SK-N-MC (cell line): ENCODE measurements at regions not wholly inside any gene's neighbourhood (a gene's known extent, or its start where the extent isn't known, plus 50 kb on each side); places are given as distances from the start of the nearest gene placed in this dataset.

Experiments
- DNase-seq: peaks from one replicate; pipeline ENCODE4 v3.0.0-alpha.2; 2011; ENCODE audit warnings: low read depth, low spot score
- H3K27ac ChIP-seq: fragments of 200-600 bp; sonication (generic); 2 replicates; pipeline ENCODE4 v1.5.1; 2016; ENCODE audit warnings: mixed run types
- H3K36me3 ChIP-seq: fragments of 200-600 bp; sonication (generic); 2 replicates; pipeline ENCODE4 v1.6.1; 2017; ENCODE audit warnings: antibody characterized with exemption, low read length, mixed read lengths; ENCODE audit not compliant: insufficient read depth
- H3K4me3 ChIP-seq: fragments of 200-600 bp; sonication (generic); 2 replicates; pipeline ENCODE4 v1.5.1; 2016
- H3K9ac ChIP-seq: fragments of 200-600 bp; sonication (generic); 2 replicates; pipeline ENCODE4 v1.8.0; 2017; ENCODE audit warnings: mixed run types, mixed read lengths; ENCODE audit not compliant: insufficient read length
- H3K9me3 ChIP-seq: fragments of 200-600 bp; sonication (generic); 2 replicates; pipeline ENCODE4 v1.6.1; 2017; ENCODE audit warnings: low read depth, mild to moderate bottlenecking, antibody characterized with exemption, low read length, moderate library complexity, mixed read lengths
- EZH2 ChIP-seq: fragments of 200-600 bp; sonication (generic); IDR thresholded peaks from one replicate; pipeline ENCODE4 v1.6.1; 2017; ENCODE audit warnings: antibody characterized with exemption
- FOXP2 ChIP-seq: optimal IDR thresholded peaks from 2 replicates; pipeline ENCODE3; 2011; ENCODE audit warnings: mild to moderate bottlenecking, moderate library complexity; ENCODE audit not compliant: insufficient read depth; ENCODE audit errors: extremely low read length, control extremely low read depth
- POLR2AphosphoS5 ChIP-seq: IDR thresholded peaks from 2 replicates; pipeline ENCODE4 v1.6.1; 2012; ENCODE audit warnings: mild to moderate bottlenecking, low read depth, low read length, borderline replicate concordance

DNA sequence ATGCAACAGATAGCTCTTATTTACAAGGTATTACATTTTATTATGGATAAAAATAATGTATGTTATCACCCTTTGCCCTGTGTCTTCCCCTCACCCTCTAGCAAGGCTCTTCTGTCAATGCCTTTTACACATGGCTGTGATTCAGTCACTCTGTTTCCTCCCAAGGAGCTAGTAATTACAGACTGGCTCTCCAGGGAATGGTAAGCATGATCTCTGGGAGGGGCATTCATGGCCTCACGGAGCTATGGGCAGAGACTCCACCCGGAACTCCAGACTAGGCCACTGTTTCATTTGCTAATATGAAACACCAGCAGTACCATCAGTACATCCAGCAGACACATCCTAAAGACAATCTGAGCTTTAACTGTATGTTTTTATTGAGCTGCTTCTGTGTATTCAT, 410.9 kb upstream of the CYRIA start:
- H3K9ac ChIP-seq = no peak overlapping the region
- DNase-seq = no peak
- H3K4me3 ChIP-seq = no peak overlapping the region
- H3K36me3 ChIP-seq = no peaks in the 10 kb centered on the region
- no peak for TF ChIP-seq EZH2
- TF ChIP-seq POLR2AphosphoS5 = no peak
- TF ChIP-seq FOXP2 = no peak
- H3K9me3 ChIP-seq = no peaks in the 10 kb centered on the region
- no peak overlapping the region for H3K27ac ChIP-seq

DNA sequence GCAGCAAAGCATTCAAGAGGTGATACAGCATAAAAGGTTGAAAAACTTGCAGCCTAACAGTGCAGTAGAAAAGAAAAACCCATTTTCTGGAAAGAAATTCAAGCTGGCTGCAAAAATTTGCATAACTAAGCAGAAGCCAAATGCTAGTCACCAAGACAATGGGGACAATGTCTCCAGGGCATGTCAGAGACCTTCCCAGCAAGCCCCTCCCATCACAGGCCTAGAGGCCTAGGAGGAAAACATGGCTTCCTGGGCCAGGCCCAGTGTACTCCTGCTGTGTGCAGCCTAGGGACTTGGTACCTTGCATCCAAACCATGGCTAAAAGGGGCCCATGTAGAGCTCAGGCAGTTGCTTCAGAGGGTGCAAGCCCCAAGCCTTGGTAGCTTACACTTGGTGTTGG, 405.1 kb upstream of the CYRIA start:
- Histone ChIP-seq H3K9ac (no peak overlapping the region), H3K36me3 (no peaks in the 10 kb centered on the region), H3K9me3 (no peaks in the 10 kb centered on the region), H3K27ac (no peak overlapping the region), H3K4me3 (no peak overlapping the region)
- DNase-seq = no peak
- TF ChIP-seq POLR2AphosphoS5 (no peak), FOXP2 (no peak), EZH2 (no peak)

GRCh38 chr2:17069564-17069963, 403.9 kb upstream of the CYRIA start:
- Histone ChIP-seq H3K36me3 (no peaks in the 10 kb centered on the region), H3K4me3 (no peak overlapping the region), H3K9ac (no peak overlapping the region), H3K9me3 (no peaks in the 10 kb centered on the region), H3K27ac (no peak overlapping the region)
- TF ChIP-seq EZH2 (no peak), POLR2AphosphoS5 (no peak), FOXP2 (no peak)
- DNase-seq = no peak

- Histone ChIP-seq H3K9ac (no peak overlapping the region), H3K4me3 (no peak overlapping the region), H3K9me3 (no peaks in the 10 kb centered on the region), H3K27ac (no peak overlapping the region), H3K36me3 (no peaks in the 10 kb centered on the region)
- DNase-seq = no peak
- TF ChIP-seq EZH2 (no peak), POLR2AphosphoS5 (no peak), FOXP2 (no peak)
Observed at GRCh38 chr2:17068021-17068420, 402.4 kb upstream of the CYRIA start.

DNA sequence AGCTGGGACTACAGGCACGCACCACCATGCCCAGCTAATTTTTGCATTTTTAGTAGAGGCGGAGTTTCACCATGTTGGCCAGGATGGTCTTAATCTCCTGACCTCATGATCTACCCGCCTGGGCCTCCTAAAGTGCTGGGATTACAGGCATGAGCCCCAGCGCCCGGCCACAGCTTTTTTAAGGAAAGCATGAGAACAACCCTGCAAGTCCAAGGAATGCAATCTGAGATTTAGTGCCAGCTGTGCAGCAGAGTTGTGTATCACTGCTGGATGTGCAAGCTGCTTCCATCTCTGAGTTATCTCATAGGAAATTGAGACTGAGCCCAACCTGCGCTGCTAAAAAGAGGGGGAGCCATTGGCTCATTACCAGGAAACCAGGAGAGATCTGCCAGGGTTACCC, 399.9 kb upstream of the CYRIA start:
- TF ChIP-seq POLR2AphosphoS5 (no peak), EZH2 (no peak), FOXP2 (no peak)
- Histone ChIP-seq H3K9me3 (no peaks in the 10 kb centered on the region), H3K4me3 (no peak overlapping the region), H3K27ac (no peak overlapping the region), H3K36me3 (no peaks in the 10 kb centered on the region), H3K9ac (no peak overlapping the region)
- no peak for DNase-seq

- Histone ChIP-seq H3K27ac (no peak overlapping the region), H3K9ac (no peak overlapping the region), H3K4me3 (no peak overlapping the region), H3K36me3 (no peaks in the 10 kb centered on the region), H3K9me3 (no peaks in the 10 kb centered on the region)
- TF ChIP-seq FOXP2 (no peak), POLR2AphosphoS5 (no peak), EZH2 (no peak)
- no peak for DNase-seq
Observed at GRCh38 chr2:17061028-17061427, 395.4 kb upstream of the CYRIA start.

GRCh38 chr2:17059458-17059857, 393.8 kb upstream of the CYRIA start:
- TF ChIP-seq POLR2AphosphoS5 = no peak
- no peak for TF ChIP-seq EZH2
- no peak for TF ChIP-seq FOXP2
- no peak overlapping the region for H3K9ac ChIP-seq

DNA sequence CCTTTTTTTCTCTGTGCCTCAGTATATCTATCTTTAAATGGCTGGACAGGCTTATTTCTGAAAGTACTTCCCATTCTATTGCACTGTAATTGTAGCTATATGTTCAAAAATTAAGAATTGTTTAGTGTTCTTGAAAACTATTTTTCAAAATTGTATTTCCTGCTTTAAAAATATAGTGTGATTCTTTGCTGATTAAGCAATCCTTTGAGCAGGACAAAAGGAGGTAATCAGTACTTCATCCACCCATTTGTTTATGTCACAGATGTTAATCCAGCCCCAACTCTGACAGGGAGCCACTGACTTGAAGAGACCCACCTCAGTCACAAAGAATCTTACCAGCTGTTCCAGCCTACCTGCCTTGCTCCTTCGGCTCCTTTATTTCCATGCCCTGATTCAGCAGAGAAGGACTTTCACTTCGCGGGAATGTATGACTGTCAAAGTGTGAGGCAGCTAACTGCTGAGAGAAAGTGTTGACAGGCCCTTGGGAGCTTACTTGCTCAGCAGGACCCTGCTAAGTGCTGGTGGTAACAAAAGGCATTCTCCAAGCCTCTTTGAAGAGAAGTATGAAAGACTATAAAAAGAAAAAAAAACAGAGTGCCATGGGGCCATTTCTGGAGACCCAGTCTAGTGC, 393.3 kb upstream of the CYRIA start:
- no peak overlapping the region for H3K27ac ChIP-seq
- H3K9me3 ChIP-seq = no peaks in the 10 kb centered on the region
- H3K4me3 ChIP-seq = no peak overlapping the region
- H3K36me3 ChIP-seq = no peaks in the 10 kb centered on the region
- DNase-seq = no peak
- TF ChIP-seq POLR2AphosphoS5 (no peak), EZH2 (no peak), FOXP2 (no peak)
- no peak overlapping the region for H3K9ac ChIP-seq

More at GRCh38 chr2:17059458-17059857, 393.8 kb upstream of the CYRIA start:
- DNase-seq = no peak
- H3K36me3 ChIP-seq = no peaks in the 10 kb centered on the region
- H3K4me3 ChIP-seq = no peak overlapping the region
- no peak overlapping the region for H3K27ac ChIP-seq
- no peaks in the 10 kb centered on the region for H3K9me3 ChIP-seq
